Fibroblast of villous mesenchyme (primary cell): ENCODE measurements at regions not wholly inside any gene's neighbourhood (a gene's known extent, or its start where the extent isn't known, plus 50 kb on each side); places are given as distances from the start of the nearest gene placed in this dataset.

Experiments
- DNase-seq: peaks from one replicate; pipeline ENCODE4 v3.0.0-alpha.2; 2010; ENCODE audit warnings: low read depth
- H3K4me3 ChIP-seq: 2 replicates; pipeline ENCODE4 v1.5.1; 2011; ENCODE audit warnings: low read depth, mild to moderate bottlenecking, low read length
- TF ChIP-seq, protein P1 (sequence below): IDR thresholded peaks from 2 replicates; pipeline ENCODE4 v1.5.1; 2012; ENCODE audit warnings: low read depth, mild to moderate bottlenecking, low read length; ENCODE audit not compliant: insufficient read depth

DNA sequence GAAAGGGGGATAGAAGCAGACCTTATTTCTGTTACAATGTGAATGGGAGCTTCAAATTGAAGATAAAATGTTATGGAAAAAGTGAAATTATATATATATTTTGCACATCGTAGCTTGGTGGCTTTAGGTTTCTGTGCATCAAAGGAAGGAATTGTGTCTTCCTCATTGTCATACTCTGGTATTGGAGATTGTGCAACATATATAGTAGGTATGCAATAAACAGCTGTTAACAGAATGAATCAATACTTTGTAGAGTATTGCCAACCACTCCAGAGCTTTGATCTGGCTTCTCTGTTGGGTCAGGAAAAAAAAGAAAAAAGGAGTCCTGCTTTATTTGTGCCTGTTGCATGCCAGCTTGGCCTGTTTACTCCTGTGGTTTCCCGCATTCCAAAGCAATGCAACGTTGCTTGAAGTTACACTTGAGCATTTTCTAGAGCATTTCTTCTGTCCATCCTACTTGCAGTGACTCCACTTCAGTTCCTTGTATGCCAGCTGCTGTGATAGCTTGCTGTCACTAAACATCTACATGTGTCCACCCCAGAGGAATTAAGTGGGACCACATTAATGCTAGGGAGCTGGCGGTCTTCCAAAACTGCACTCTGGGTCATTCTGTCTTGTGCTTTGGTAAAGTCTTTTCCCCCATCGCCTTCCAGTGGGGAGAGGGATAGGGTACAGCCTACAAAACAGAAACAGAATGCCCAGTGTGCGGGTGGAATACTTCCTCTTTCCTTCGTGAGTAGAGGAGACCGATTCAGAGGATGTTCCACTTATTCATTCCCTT, 62.0 kb upstream of the MEF2C start:
- TF ChIP-seq, protein P1, sequence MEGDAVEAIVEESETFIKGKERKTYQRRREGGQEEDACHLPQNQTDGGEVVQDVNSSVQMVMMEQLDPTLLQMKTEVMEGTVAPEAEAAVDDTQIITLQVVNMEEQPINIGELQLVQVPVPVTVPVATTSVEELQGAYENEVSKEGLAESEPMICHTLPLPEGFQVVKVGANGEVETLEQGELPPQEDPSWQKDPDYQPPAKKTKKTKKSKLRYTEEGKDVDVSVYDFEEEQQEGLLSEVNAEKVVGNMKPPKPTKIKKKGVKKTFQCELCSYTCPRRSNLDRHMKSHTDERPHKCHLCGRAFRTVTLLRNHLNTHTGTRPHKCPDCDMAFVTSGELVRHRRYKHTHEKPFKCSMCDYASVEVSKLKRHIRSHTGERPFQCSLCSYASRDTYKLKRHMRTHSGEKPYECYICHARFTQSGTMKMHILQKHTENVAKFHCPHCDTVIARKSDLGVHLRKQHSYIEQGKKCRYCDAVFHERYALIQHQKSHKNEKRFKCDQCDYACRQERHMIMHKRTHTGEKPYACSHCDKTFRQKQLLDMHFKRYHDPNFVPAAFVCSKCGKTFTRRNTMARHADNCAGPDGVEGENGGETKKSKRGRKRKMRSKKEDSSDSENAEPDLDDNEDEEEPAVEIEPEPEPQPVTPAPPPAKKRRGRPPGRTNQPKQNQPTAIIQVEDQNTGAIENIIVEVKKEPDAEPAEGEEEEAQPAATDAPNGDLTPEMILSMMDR: no peak
- peak; percentile 8 for DNase-seq
- no peak overlapping the region for H3K4me3 ChIP-seq

- H3K4me3 ChIP-seq: no peak overlapping the region
- no peak for DNase-seq
- TF ChIP-seq, protein P1: no peak
Observed at GRCh38 chr5:88941581-88941980, 58.6 kb upstream of the MEF2C start.

- peak; percentile 20 for DNase-seq
- no peak overlapping the region for H3K4me3 ChIP-seq
- TF ChIP-seq, protein P1: no peak
Observed at GRCh38 chr5:88940713-88941112, 57.7 kb upstream of the MEF2C start.

DNA sequence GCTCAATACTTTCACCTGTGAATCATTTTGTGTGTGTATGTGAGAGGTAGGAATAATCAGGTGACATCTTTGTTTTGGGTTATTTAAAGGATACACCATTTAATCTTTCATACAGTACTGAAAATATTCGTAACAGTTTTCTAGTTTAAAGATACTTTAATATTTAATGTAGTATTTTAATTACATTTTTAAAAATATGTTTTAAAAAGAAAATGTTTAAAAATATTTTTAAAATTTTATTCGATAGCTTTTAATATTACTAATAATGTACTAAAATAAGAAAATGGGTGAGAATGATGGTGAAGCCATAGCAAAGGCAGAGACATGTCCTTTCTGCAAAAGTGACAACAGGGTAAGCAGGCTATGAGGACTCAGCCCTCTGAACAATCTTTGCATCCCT, 56.3 kb upstream of the MEF2C start:
- DNase-seq: no peak
- TF ChIP-seq, protein P1: no peak
- H3K4me3 ChIP-seq: no peak overlapping the region

GRCh38 chr5:88938488-88938887, 55.5 kb upstream of the MEF2C start:
- peak; percentile 22 for DNase-seq
- no peak overlapping the region for H3K4me3 ChIP-seq
- TF ChIP-seq, protein P1: no peak

- TF ChIP-seq, protein P1: no peak
- DNase-seq: no peak
- H3K4me3 ChIP-seq: no peak overlapping the region
Observed at GRCh38 chr5:88937406-88937805, 54.4 kb upstream of the MEF2C start.

GRCh38 chr5:88934439-88934838, 51.5 kb upstream of the MEF2C start:
- TF ChIP-seq, protein P1: no peak
- no peak overlapping the region for H3K4me3 ChIP-seq
- no peak for DNase-seq
